K562 (cell line): ENCODE measurements at regions not wholly inside any gene's neighbourhood (a gene's known extent, or its start where the extent isn't known, plus 50 kb on each side); places are given as distances from the start of the nearest gene placed in this dataset.

Experiments
- ATAC-seq: fragments of 200-7000 bp; cut with Tn5 transposase; 3 replicates; pipeline ENCODE4 v1.9.1; 2020; ENCODE audit warnings: moderate library complexity
- BruUV-seq: library from RNA; stranded (reverse); fragments of 400-500 nt; replicated peaks from 2 replicates; lab custom pipeline; 2021; lab: Mats Ljungman, UMichigan
- CTCF ChIA-PET: fragments of 300-600 bp; formaldehyde crosslinking; extraction: SDS; loops from one replicate; lab custom pipeline; 2021; ENCODE audit warnings: low intra/inter-chr PET ratio; lab: Yijun Ruan, JAX
- POLR2A ChIA-PET: fragments of 300-600, 350-650 bp; sonication (Branson Sonifier 250); formaldehyde crosslinking; extraction: SDS; loops from one replicate; lab custom pipeline; 2021; ENCODE audit warnings: antibody characterized with exemption, inconsistent platforms; lab: Yijun Ruan, JAX
- DNase-seq, 4 experiments: peaks; one replicate each; pipeline versions ENCODE4 v3.0.0 to v3.0.0-alpha.2; 2011 to 2018; ENCODE audit warnings: low spot score in 3 of 4, mixed read lengths in 3 of 4; ENCODE audit errors: extremely low read depth in 1 of 4
- FAIRE-seq: peaks from 2 replicates; lab custom pipeline; 2011; peaks lifted over from hg19 to GRCh38; lab: Jason Lieb, UNC
- H2AFZ ChIP-seq: 2 replicates; pipeline ENCODE4 v1.6.0; 2011; ENCODE audit warnings: low read depth, low read length, control low read depth, inconsistent platforms
- H3K27ac ChIP-seq: fragments of 200-600 bp; 3 replicates; pipeline ENCODE4 v1.8.0; 2011; ENCODE audit warnings: low read depth, mild to moderate bottlenecking, control low read depth, inconsistent platforms, low read length, moderate library complexity, mixed read lengths; ENCODE audit errors: extremely low read depth
- H3K27me3 ChIP-seq, 2 experiments: fragments of 300-600 bp in 1 of 2; 2 replicates in 1 of 2; 3 replicates in 1 of 2; pipeline versions ENCODE4 v1.6.0 to v1.8.0; 2011; ENCODE audit warnings: inconsistent platforms in 2 of 2, low read length in 2 of 2, mild to moderate bottlenecking in 1 of 2, mixed read lengths in 1 of 2, moderate library complexity in 1 of 2; ENCODE audit not compliant: control insufficient read depth in 2 of 2, insufficient read depth in 2 of 2
- H3K36me3 ChIP-seq: fragments of 300-600 bp; 3 replicates; pipeline ENCODE4 v1.8.0; 2011; ENCODE audit warnings: mild to moderate bottlenecking, low read length, inconsistent platforms; ENCODE audit not compliant: control insufficient read depth, insufficient read depth
- H3K4me1 ChIP-seq, 2 experiments: fragments of 200-600 bp in 1 of 2; replicated peaks in 1 of 2; 2 replicates in 1 of 2; 3 replicates in 1 of 2; pipeline versions ENCODE4 v1.5.1 to v1.8.0; 2011; ENCODE audit warnings: inconsistent platforms in 2 of 2, low read length in 2 of 2, mild to moderate bottlenecking in 1 of 2, mixed read lengths in 1 of 2, moderate library complexity in 1 of 2; ENCODE audit not compliant: control insufficient read depth in 2 of 2, insufficient read depth in 2 of 2
- H3K4me2 ChIP-seq: 2 replicates; pipeline ENCODE4 v1.6.1; 2011; ENCODE audit warnings: low read length, control low read depth, inconsistent platforms, mixed read lengths; ENCODE audit not compliant: insufficient read depth
- H3K4me3 ChIP-seq: fragments of 200-600 bp; sonication (generic), shearing (Covaris generic); 2 replicates; pipeline ENCODE4 v1.5.1; 2016; ENCODE audit warnings: control low read depth, inconsistent platforms
- H3K79me2 ChIP-seq: fragments of 200-600 bp; 3 replicates; pipeline ENCODE4 v1.8.0; 2011; ENCODE audit warnings: low read length, inconsistent platforms; ENCODE audit not compliant: control insufficient read depth, insufficient read depth
- H3K9ac ChIP-seq, 2 experiments: 2 replicates each; pipeline versions ENCODE4 v1.6.0 to v1.6.1; 2011; ENCODE audit warnings: low read depth in 2 of 2, low read length in 2 of 2, control low read depth in 1 of 2, inconsistent platforms in 1 of 2, mild to moderate bottlenecking in 1 of 2, mixed read lengths in 1 of 2; ENCODE audit not compliant: insufficient read depth in 1 of 2
- H3K9me1 ChIP-seq: one replicate; pipeline ENCODE4 v1.6.0; 2011; ENCODE audit warnings: inconsistent platforms, mild to moderate bottlenecking, low read length, moderate library complexity; ENCODE audit not compliant: control insufficient read depth, insufficient read depth
- H3K9me3 ChIP-seq: replicated peaks from 2 replicates; pipeline ENCODE4 v1.5.1; 2011; ENCODE audit warnings: low read depth, low read length, inconsistent platforms; ENCODE audit not compliant: control insufficient read depth, insufficient read depth
- H4K20me1 ChIP-seq: replicated peaks from 2 replicates; pipeline ENCODE4 v1.6.1; 2011; ENCODE audit warnings: low read length, inconsistent platforms, mixed read lengths; ENCODE audit not compliant: control insufficient read depth, insufficient read depth
- CBX3 ChIP-seq, 2 experiments: IDR thresholded peaks; 1 replicate in 1 of 2; 2 replicates in 1 of 2; pipeline ENCODE4 v1.6.1; 2012; ENCODE audit warnings: inconsistent platforms in 2 of 2, low read length in 2 of 2, borderline replicate concordance in 1 of 2, control low read depth in 1 of 2
- HNRNPUL1 ChIP-seq: fragments of 200-400 bp; formaldehyde crosslinking; IDR thresholded peaks from 2 replicates; pipeline ENCODE4 v1.6.1; 2017; ENCODE audit warnings: low read length
- MTA1 ChIP-seq: fragments of 450-650 bp; IDR thresholded peaks from 2 replicates; pipeline ENCODE4 v1.6.1; 2017; ENCODE audit warnings: borderline replicate concordance
- POLR2AphosphoS5 ChIP-seq: IDR thresholded peaks from 2 replicates; pipeline ENCODE4 v1.6.1; 2011; ENCODE audit warnings: mild to moderate bottlenecking, low read depth, low read length, moderate library complexity; ENCODE audit not compliant: control insufficient read depth, insufficient read depth
- RBM25 ChIP-seq: fragments of 200-400 bp; formaldehyde crosslinking; IDR thresholded peaks from 2 replicates; pipeline ENCODE4 v1.6.1; 2018; ENCODE audit warnings: low read length, low read depth, moderate library complexity; ENCODE audit not compliant: severe bottlenecking
- RFX7 ChIP-seq: fragments of 250-450 bp; sonication (Bioruptor Pico); IDR thresholded peaks from 2 replicates; pipeline ENCODE4 v1.5.1; 2021; ENCODE audit warnings: mild to moderate bottlenecking
- SIRT6 ChIP-seq: IDR thresholded peaks from one replicate; pipeline ENCODE4 v1.6.1; 2012; ENCODE audit warnings: low read depth, mild to moderate bottlenecking, control low read depth, inconsistent platforms, low read length, moderate library complexity
- SRSF1 ChIP-seq: fragments of 200-400 bp; formaldehyde crosslinking; IDR thresholded peaks from 2 replicates; pipeline ENCODE4 v1.6.1; 2017; ENCODE audit warnings: mild to moderate bottlenecking, low read depth, low read length, moderate library complexity
- WGBS: fragments of 100-300 bp; shearing (Covaris generic); methylation state at CpG from one replicate; pipeline ENCODE4 v1.1.6; 2016; ENCODE audit warnings: low coverage, mixed read lengths; ENCODE audit not compliant: insufficient coverage; ENCODE audit errors: missing lambda C conversion rate; 5-methylcytosine and 5-hydroxymethylcytosine counted together
- in situ Hi-C: fragments of 300-500 bp; cut with MboI; formaldehyde crosslinking; loops from 4 replicates; pipeline ENCODE4 v1.15.0; 2018; ENCODE audit warnings: inconsistent platforms, mixed read lengths
- intact Hi-C: fragments of 100-400 bp; cut with micrococcal nuclease; formaldehyde crosslinking; loops from 2 replicates; pipeline ENCODE4 v1.14.2; 2022
- TF ChIP-seq, protein P1 (sequence below): fragments of 450-650 bp; IDR thresholded peaks from 2 replicates; pipeline ENCODE4 v1.6.1; 2016; ENCODE audit warnings: borderline replicate concordance
- TF ChIP-seq, protein P2 (sequence below): sonication (generic); formaldehyde crosslinking; IDR thresholded peaks from 2 replicates; pipeline ENCODE4 v1.8.0; 2022; ENCODE audit warnings: mild to moderate bottlenecking, missing genetic modification reagents
- TF ChIP-seq, protein P3 (sequence below), 2 experiments: IDR thresholded peaks; 2 replicates each; pipeline ENCODE4 v1.6.1; 2011; ENCODE audit warnings: borderline replicate concordance in 1 of 2, control low read depth in 1 of 2, low read depth in 1 of 2, low read length in 1 of 2, mild to moderate bottlenecking in 1 of 2, mixed read lengths in 1 of 2, moderate library complexity in 1 of 2; ENCODE audit not compliant: insufficient read depth in 1 of 2, insufficient read length in 1 of 2, poor library complexity in 1 of 2, severe bottlenecking in 1 of 2; ENCODE audit errors: extremely low read depth in 1 of 2
- TF ChIP-seq, protein P4 (sequence below), 2 experiments: fragments of 200-800 bp in 1 of 2; sonication (Bioruptor generic) in 1 of 2; sonication (generic) in 1 of 2; formaldehyde crosslinking in 1 of 2; IDR thresholded peaks in 1 of 2; conservative IDR thresholded peaks in 1 of 2; 2 replicates each; pipeline versions ENCODE4 v1.5.0 to v1.6.1; 2016 to 2020; ENCODE audit warnings: missing compliant biosample characterization in 1 of 2, missing genetic modification characterization in 1 of 2, missing genetic modification reagents in 1 of 2
- TF ChIP-seq, protein P5 (sequence below): fragments of 250-450 bp; sonication (Bioruptor Pico); IDR thresholded peaks from 2 replicates; pipeline ENCODE4 v1.8.0; 2022; ENCODE audit warnings: inconsistent platforms, mild to moderate bottlenecking, moderate library complexity, borderline replicate concordance

DNA sequence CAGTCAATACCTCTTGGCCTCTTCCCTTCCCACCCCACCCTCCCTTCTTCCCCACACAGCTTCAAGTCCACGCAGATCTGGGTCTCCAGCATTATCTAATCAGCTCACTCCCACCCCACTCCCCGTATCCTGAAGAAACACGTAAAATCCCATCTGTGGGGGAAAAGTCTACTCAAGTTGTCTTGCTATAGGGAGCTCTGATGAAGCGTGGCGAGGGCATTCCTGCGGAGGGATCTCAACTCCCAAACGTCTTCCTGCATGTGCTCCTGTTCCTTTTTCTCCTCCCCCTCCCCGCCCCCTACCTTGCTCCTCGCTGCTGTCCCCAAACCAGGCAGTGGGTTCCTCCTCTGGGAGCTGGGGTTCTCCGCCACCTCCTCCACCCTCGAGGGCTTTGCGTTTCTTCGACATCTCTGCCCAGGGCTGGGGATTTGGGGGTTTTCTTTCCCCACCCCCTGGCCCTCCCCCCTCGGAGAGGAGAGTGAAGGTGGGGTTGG, 181.8 kb downstream of the TBXT start:
- TF ChIP-seq, protein P1, sequence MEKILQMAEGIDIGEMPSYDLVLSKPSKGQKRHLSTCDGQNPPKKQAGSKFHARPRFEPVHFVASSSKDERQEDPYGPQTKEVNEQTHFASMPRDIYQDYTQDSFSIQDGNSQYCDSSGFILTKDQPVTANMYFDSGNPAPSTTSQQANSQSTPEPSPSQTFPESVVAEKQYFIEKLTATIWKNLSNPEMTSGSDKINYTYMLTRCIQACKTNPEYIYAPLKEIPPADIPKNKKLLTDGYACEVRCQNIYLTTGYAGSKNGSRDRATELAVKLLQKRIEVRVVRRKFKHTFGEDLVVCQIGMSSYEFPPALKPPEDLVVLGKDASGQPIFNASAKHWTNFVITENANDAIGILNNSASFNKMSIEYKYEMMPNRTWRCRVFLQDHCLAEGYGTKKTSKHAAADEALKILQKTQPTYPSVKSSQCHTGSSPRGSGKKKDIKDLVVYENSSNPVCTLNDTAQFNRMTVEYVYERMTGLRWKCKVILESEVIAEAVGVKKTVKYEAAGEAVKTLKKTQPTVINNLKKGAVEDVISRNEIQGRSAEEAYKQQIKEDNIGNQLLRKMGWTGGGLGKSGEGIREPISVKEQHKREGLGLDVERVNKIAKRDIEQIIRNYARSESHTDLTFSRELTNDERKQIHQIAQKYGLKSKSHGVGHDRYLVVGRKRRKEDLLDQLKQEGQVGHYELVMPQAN: no peak
- TF ChIP-seq, protein P2, sequence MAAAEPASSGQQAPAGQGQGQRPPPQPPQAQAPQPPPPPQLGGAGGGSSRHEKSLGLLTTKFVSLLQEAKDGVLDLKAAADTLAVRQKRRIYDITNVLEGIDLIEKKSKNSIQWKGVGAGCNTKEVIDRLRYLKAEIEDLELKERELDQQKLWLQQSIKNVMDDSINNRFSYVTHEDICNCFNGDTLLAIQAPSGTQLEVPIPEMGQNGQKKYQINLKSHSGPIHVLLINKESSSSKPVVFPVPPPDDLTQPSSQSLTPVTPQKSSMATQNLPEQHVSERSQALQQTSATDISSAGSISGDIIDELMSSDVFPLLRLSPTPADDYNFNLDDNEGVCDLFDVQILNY (CRISPR knock-in tag): no peak
- TF ChIP-seq, protein P3, sequence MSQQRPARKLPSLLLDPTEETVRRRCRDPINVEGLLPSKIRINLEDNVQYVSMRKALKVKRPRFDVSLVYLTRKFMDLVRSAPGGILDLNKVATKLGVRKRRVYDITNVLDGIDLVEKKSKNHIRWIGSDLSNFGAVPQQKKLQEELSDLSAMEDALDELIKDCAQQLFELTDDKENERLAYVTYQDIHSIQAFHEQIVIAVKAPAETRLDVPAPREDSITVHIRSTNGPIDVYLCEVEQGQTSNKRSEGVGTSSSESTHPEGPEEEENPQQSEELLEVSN (IDR thresholded peaks at IDR 0.05; ENCODE audit: borderline replicate concordance in 1 of 2, extremely low read depth in 1 of 2, insufficient read depth in 1 of 2, insufficient read length in 1 of 2, low read depth in 1 of 2, low read length in 1 of 2, poor library complexity in 1 of 2, severe bottlenecking in 1 of 2): no peak
- TF ChIP-seq SIRT6: no peak
- no peak for TF ChIP-seq CBX3 (IDR thresholded peaks at IDR 0.05; ENCODE audit: borderline replicate concordance in 1 of 2, low read length in 2 of 2)
- no peak for TF ChIP-seq RFX7 (CRISPR knock-in tag)
- TF ChIP-seq, protein P4, sequence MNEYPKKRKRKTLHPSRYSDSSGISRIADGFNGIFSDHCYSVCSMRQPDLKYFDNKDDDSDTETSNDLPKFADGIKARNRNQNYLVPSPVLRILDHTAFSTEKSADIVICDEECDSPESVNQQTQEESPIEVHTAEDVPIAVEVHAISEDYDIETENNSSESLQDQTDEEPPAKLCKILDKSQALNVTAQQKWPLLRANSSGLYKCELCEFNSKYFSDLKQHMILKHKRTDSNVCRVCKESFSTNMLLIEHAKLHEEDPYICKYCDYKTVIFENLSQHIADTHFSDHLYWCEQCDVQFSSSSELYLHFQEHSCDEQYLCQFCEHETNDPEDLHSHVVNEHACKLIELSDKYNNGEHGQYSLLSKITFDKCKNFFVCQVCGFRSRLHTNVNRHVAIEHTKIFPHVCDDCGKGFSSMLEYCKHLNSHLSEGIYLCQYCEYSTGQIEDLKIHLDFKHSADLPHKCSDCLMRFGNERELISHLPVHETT (CRISPR knock-in tag; conservative IDR thresholded peaks at IDR 0.05 in 1 of 2, IDR thresholded peaks at IDR 0.05 in 1 of 2): no peak
- no peak for TF ChIP-seq POLR2AphosphoS5
- TF ChIP-seq RBM25: no peak
- TF ChIP-seq, protein P5, sequence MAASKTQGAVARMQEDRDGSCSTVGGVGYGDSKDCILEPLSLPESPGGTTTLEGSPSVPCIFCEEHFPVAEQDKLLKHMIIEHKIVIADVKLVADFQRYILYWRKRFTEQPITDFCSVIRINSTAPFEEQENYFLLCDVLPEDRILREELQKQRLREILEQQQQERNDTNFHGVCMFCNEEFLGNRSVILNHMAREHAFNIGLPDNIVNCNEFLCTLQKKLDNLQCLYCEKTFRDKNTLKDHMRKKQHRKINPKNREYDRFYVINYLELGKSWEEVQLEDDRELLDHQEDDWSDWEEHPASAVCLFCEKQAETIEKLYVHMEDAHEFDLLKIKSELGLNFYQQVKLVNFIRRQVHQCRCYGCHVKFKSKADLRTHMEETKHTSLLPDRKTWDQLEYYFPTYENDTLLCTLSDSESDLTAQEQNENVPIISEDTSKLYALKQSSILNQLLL (CRISPR knock-in tag): no peak
- TF ChIP-seq HNRNPUL1: no peak
- no peak for TF ChIP-seq SRSF1
- TF ChIP-seq MTA1: no peak
- Histone ChIP-seq H3K4me1 (no peaks in the 10 kb centered on the region), H3K27me3 (peaks cover 4 to 12% of the 10 kb centered on the region in 2 experiments; a peak in 3 of 5 replicates), H3K36me3 (no peaks in the 10 kb centered on the region), H4K20me1 (peaks cover 3% of the 10 kb centered on the region), H3K4me3 (no peak overlapping the region), H3K9me1 (no peaks in the 10 kb centered on the region), H3K9me3 (no peaks in the 10 kb centered on the region), H3K4me2 (no peak overlapping the region), H3K27ac (no peak overlapping the region), H2AFZ (no peak overlapping the region), H3K79me2 (no peaks in the 10 kb centered on the region), H3K9ac (no peak overlapping the region)
- intact Hi-C loops (no loop called here), in situ Hi-C loops (no loop called here)
- BruUV-seq: no TSS peak
- DNase-seq (no peak), FAIRE-seq (no peak), ATAC-seq (no peak)
- ChIA-PET CTCF (no interaction called here), POLR2A (interaction anchor here (0.6 kb wide), 1 partner anchor 142 kb away, joined by 3 read pairs; no protein-coding TSS in a partner anchor)
- 2% methylated on average over 7 of the region's 14 CpGs for WGBS
